SK-N-SH treated with all-trans-retinoic acid at 6 μM for 48 hours (cell line): ENCODE measurements at regions not wholly inside any gene's neighbourhood (a gene's known extent, or its start where the extent isn't known, plus 50 kb on each side); places are given as distances from the start of the nearest gene placed in this dataset.

Experiments used
- ATAC-seq: fragments of 200-7000 bp; cut with Tn5 transposase; 3 replicates; pipeline ENCODE4 v1.9.1; 2020; ENCODE audit warnings: mild to moderate bottlenecking, moderate library complexity
- BACH2 ChIP-seq: fragments of 250-450 bp; sonication (Bioruptor Pico); IDR thresholded peaks from 2 replicates; pipeline ENCODE4 v1.9.0; 2021; ENCODE audit warnings: mild to moderate bottlenecking, borderline replicate concordance
- CSDC2 ChIP-seq: fragments of 250-450 bp; sonication (Bioruptor Pico); IDR thresholded peaks from 2 replicates; pipeline ENCODE4 v1.5.0; 2020; ENCODE audit warnings: mild to moderate bottlenecking, moderate library complexity
- GLIS3 ChIP-seq: fragments of 250-450 bp; sonication (Bioruptor Pico); IDR thresholded peaks from 2 replicates; pipeline ENCODE4 v1.5.0; 2020; ENCODE audit warnings: mild to moderate bottlenecking, moderate library complexity
- ISL1 ChIP-seq: fragments of 250-450 bp; sonication (Bioruptor Pico); IDR thresholded peaks from 2 replicates; pipeline ENCODE4 v2.1.2; 2022; ENCODE audit warnings: mild to moderate bottlenecking, moderate library complexity
- OSR1 ChIP-seq: fragments of 250-450 bp; sonication (Bioruptor Pico); IDR thresholded peaks from 2 replicates; pipeline ENCODE4 v1.8.0; 2022; ENCODE audit warnings: moderate library complexity, mild to moderate bottlenecking, inconsistent platforms
- PPARA ChIP-seq: fragments of 250-450 bp; sonication (Bioruptor Pico); IDR thresholded peaks from 2 replicates; pipeline ENCODE4 v1.5.0; 2020; ENCODE audit warnings: mild to moderate bottlenecking, borderline replicate concordance
- RARB ChIP-seq: fragments of 250-450 bp; sonication (Bioruptor Pico); IDR thresholded peaks from 2 replicates; pipeline ENCODE4 v1.8.0; 2021; ENCODE audit warnings: mild to moderate bottlenecking, moderate library complexity
- SNAI2 ChIP-seq: fragments of 250-450 bp; sonication (Bioruptor Pico); IDR thresholded peaks from 2 replicates; pipeline ENCODE4 v1.5.0; 2020; ENCODE audit warnings: mild to moderate bottlenecking, moderate library complexity
- TCF4 ChIP-seq: fragments of 250-450 bp; sonication (Bioruptor Pico); IDR thresholded peaks from 2 replicates; pipeline ENCODE4 v1.8.0; 2021; ENCODE audit warnings: mild to moderate bottlenecking, moderate library complexity, borderline replicate concordance
- TOX ChIP-seq: fragments of 250-450 bp; sonication (Bioruptor Pico); IDR thresholded peaks from 2 replicates; pipeline ENCODE4 v1.8.0; 2021; ENCODE audit warnings: mild to moderate bottlenecking, moderate library complexity, borderline replicate concordance
- ZC3H10 ChIP-seq: fragments of 250-450 bp; sonication (Bioruptor Pico); IDR thresholded peaks from 2 replicates; pipeline ENCODE4 v1.5.1; 2021; ENCODE audit warnings: mild to moderate bottlenecking, moderate library complexity
- ZFP3 ChIP-seq: fragments of 250-450 bp; sonication (Bioruptor Pico); IDR thresholded peaks from 2 replicates; pipeline ENCODE4 v1.5.0; 2020; ENCODE audit warnings: mild to moderate bottlenecking, moderate library complexity
- ZFP30 ChIP-seq: fragments of 450-650 bp; formaldehyde crosslinking; IDR thresholded peaks from 2 replicates; pipeline ENCODE4 v1.5.0; 2022; ENCODE audit warnings: mild to moderate bottlenecking, moderate library complexity
- ZNF565 ChIP-seq: fragments of 450-650 bp; formaldehyde crosslinking; conservative IDR thresholded peaks from 2 replicates; pipeline ENCODE4 v1.5.0; 2020; ENCODE audit warnings: low read depth, mild to moderate bottlenecking, moderate library complexity
- ZNF70 ChIP-seq: fragments of 450-650 bp; formaldehyde crosslinking; IDR thresholded peaks from 2 replicates; pipeline ENCODE4 v1.5.0; 2020; ENCODE audit warnings: mild to moderate bottlenecking, moderate library complexity
- ZNF8 ChIP-seq: fragments of 450-650 bp; formaldehyde crosslinking; IDR thresholded peaks from 2 replicates; pipeline ENCODE4 v1.5.0; 2020; ENCODE audit warnings: mild to moderate bottlenecking, moderate library complexity
- TF ChIP-seq, protein P1 (sequence below): fragments of 250-450 bp; sonication (Bioruptor Pico); IDR thresholded peaks from 2 replicates; pipeline ENCODE4 v1.5.1; 2020; ENCODE audit warnings: low read depth, mild to moderate bottlenecking, moderate library complexity
- TF ChIP-seq, protein P2 (sequence below): fragments of 250-450 bp; sonication (Bioruptor Pico); IDR thresholded peaks from 2 replicates; pipeline ENCODE4 v1.8.0; 2020; ENCODE audit warnings: mild to moderate bottlenecking, moderate library complexity, borderline replicate concordance
- TF ChIP-seq, protein P3 (sequence below): fragments of 250-450 bp; sonication (Bioruptor Pico); IDR thresholded peaks from 2 replicates; pipeline ENCODE4 v1.5.1; 2021; ENCODE audit warnings: mild to moderate bottlenecking, moderate library complexity
- TF ChIP-seq, protein P4 (sequence below): fragments of 250-450 bp; sonication (Bioruptor Pico); IDR thresholded peaks from 2 replicates; pipeline ENCODE4 v1.8.0; 2021; ENCODE audit warnings: low read depth, mild to moderate bottlenecking, moderate library complexity, borderline replicate concordance
- TF ChIP-seq, protein P5 (sequence below): fragments of 250-450 bp; sonication (Bioruptor Pico); IDR thresholded peaks from 2 replicates; pipeline ENCODE4 v1.5.0; 2020; ENCODE audit warnings: mild to moderate bottlenecking, moderate library complexity

DNA sequence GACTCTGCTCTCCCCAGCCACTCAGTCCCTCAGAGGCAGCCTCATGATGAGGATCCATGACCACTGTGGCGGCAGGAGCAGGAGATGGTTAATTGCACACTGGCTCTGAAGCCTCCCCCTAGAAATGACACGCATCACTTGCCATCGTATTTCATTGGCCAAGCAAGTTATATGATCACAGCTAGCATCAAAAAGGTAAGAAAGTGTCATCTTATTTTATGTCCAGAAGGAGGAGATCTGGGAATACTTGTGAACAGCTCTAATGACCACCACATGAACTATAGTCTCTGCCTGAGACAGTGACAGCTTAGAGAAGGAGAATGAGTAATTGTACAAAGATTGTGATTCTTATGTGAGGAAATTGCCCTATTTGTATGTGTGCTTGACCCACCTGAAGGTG is 363.4 kb downstream of the NUAK1 start:
- TF ChIP-seq, protein P1, sequence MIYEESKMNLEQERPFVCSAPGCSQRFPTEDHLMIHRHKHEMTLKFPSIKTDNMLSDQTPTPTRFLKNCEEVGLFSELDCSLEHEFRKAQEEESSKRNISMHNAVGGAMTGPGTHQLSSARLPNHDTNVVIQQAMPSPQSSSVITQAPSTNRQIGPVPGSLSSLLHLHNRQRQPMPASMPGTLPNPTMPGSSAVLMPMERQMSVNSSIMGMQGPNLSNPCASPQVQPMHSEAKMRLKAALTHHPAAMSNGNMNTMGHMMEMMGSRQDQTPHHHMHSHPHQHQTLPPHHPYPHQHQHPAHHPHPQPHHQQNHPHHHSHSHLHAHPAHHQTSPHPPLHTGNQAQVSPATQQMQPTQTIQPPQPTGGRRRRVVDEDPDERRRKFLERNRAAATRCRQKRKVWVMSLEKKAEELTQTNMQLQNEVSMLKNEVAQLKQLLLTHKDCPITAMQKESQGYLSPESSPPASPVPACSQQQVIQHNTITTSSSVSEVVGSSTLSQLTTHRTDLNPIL (CRISPR knock-in tag): no peak
- no peak for TF ChIP-seq GLIS3 (CRISPR knock-in tag)
- TF ChIP-seq, protein P2, sequence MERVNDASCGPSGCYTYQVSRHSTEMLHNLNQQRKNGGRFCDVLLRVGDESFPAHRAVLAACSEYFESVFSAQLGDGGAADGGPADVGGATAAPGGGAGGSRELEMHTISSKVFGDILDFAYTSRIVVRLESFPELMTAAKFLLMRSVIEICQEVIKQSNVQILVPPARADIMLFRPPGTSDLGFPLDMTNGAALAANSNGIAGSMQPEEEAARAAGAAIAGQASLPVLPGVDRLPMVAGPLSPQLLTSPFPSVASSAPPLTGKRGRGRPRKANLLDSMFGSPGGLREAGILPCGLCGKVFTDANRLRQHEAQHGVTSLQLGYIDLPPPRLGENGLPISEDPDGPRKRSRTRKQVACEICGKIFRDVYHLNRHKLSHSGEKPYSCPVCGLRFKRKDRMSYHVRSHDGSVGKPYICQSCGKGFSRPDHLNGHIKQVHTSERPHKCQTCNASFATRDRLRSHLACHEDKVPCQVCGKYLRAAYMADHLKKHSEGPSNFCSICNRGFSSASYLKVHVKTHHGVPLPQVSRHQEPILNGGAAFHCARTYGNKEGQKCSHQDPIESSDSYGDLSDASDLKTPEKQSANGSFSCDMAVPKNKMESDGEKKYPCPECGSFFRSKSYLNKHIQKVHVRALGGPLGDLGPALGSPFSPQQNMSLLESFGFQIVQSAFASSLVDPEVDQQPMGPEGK (CRISPR knock-in tag): no peak
- TF ChIP-seq, protein P3, sequence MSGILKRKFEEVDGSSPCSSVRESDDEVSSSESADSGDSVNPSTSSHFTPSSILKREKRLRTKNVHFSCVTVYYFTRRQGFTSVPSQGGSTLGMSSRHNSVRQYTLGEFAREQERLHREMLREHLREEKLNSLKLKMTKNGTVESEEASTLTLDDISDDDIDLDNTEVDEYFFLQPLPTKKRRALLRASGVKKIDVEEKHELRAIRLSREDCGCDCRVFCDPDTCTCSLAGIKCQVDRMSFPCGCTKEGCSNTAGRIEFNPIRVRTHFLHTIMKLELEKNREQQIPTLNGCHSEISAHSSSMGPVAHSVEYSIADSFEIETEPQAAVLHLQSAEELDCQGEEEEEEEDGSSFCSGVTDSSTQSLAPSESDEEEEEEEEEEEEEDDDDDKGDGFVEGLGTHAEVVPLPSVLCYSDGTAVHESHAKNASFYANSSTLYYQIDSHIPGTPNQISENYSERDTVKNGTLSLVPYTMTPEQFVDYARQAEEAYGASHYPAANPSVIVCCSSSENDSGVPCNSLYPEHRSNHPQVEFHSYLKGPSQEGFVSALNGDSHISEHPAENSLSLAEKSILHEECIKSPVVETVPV (CRISPR knock-in tag): no peak
- TF ChIP-seq PPARA (CRISPR knock-in tag): no peak
- TF ChIP-seq OSR1 (CRISPR knock-in tag): no peak
- no peak for TF ChIP-seq ZNF565
- TF ChIP-seq, protein P4, sequence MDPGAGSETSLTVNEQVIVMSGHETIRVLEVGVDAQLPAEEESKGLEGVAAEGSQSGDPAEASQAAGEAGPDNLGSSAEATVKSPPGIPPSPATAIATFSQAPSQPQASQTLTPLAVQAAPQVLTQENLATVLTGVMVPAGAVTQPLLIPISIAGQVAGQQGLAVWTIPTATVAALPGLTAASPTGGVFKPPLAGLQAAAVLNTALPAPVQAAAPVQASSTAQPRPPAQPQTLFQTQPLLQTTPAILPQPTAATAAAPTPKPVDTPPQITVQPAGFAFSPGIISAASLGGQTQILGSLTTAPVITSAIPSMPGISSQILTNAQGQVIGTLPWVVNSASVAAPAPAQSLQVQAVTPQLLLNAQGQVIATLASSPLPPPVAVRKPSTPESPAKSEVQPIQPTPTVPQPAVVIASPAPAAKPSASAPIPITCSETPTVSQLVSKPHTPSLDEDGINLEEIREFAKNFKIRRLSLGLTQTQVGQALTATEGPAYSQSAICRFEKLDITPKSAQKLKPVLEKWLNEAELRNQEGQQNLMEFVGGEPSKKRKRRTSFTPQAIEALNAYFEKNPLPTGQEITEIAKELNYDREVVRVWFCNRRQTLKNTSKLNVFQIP: no peak
- no peak for TF ChIP-seq ZNF70 (CRISPR knock-in tag)
- no peak for TF ChIP-seq BACH2
- TF ChIP-seq TCF4 (CRISPR knock-in tag): no peak
- no peak for TF ChIP-seq TOX (CRISPR knock-in tag)
- no peak for TF ChIP-seq ZFP30 (CRISPR knock-in tag)
- TF ChIP-seq CSDC2 (CRISPR knock-in tag): no peak
- no peak for TF ChIP-seq RARB (CRISPR knock-in tag)
- TF ChIP-seq SNAI2 (CRISPR knock-in tag): no peak
- no peak for TF ChIP-seq ZNF8 (CRISPR knock-in tag)

DNA sequence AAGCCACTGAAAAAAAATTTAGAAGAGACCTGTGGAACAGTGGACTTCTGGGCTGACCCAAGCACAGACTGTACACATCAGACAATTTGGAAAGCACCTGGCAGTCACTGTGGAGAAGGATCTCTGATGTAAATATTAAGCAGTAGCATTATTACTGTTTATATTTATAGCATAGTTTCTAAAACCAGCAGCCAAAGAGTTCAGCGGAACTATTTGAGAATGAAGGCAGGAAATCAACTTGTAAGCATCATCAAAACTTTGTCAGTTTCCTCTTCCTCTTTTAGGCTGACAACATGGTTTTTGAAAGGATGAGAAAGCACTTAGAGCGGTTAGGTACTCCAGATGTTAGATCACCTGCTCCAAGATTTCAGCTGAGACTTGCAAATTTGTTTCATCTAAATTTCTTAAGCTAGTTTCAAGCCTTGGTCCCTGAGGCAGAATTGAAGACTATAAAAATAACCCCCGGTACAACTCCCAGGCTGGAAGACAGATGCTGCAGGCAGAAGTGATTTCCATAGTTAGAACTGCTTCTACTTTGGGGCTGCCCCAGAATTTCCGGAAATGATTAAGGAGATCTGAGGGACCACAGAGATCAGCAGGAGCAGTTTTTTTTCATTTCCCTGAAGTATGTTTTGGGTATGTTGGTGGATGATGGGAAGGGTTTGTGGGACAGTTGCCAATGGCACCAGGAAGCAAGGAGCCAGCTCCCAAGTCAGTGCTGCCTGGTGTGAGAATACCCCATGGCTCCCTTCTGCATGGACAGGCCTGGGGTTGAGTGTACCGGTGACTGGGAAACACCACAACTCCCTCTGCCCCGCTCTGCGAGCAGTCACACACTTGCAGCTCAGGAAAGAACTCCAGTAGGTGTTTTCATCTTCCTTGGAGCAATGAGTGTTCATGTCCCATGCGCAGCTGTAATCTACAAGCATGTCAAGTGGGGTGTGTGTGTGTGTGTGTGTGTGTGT is 354.5 kb downstream of the NUAK1 start:
- TF ChIP-seq TCF4 (CRISPR knock-in tag): no peak
- no peak for TF ChIP-seq TOX (CRISPR knock-in tag)
- TF ChIP-seq ISL1: no peak
- no peak for TF ChIP-seq CSDC2 (CRISPR knock-in tag)
- TF ChIP-seq ZFP3: no peak
- TF ChIP-seq ZC3H10 (CRISPR knock-in tag): no peak
- ATAC-seq: no peak

More for the DNA sequence above, 363.4 kb downstream of the NUAK1 start:
- ATAC-seq: peak; percentile 88

DNA sequence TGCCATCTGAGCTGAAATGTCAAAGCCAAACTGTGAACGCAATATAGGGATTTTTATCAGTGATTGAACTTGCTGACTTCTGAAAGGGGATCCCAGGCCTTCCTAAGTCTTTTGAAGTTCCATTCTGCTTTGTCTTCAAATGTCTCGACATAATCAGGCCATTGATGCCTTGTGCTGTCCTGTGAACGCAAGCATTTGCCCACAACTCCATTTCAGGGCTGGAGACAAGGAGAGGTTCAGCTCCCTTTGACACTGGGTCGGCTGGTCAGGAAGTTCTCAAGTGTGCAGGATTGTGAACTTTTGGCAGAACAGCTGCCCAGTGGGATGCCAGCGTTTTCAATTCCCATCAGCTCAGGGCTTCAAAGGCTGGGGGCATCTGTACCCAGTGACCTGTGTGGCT is 345.3 kb downstream of the NUAK1 start:
- TF ChIP-seq, protein P5, sequence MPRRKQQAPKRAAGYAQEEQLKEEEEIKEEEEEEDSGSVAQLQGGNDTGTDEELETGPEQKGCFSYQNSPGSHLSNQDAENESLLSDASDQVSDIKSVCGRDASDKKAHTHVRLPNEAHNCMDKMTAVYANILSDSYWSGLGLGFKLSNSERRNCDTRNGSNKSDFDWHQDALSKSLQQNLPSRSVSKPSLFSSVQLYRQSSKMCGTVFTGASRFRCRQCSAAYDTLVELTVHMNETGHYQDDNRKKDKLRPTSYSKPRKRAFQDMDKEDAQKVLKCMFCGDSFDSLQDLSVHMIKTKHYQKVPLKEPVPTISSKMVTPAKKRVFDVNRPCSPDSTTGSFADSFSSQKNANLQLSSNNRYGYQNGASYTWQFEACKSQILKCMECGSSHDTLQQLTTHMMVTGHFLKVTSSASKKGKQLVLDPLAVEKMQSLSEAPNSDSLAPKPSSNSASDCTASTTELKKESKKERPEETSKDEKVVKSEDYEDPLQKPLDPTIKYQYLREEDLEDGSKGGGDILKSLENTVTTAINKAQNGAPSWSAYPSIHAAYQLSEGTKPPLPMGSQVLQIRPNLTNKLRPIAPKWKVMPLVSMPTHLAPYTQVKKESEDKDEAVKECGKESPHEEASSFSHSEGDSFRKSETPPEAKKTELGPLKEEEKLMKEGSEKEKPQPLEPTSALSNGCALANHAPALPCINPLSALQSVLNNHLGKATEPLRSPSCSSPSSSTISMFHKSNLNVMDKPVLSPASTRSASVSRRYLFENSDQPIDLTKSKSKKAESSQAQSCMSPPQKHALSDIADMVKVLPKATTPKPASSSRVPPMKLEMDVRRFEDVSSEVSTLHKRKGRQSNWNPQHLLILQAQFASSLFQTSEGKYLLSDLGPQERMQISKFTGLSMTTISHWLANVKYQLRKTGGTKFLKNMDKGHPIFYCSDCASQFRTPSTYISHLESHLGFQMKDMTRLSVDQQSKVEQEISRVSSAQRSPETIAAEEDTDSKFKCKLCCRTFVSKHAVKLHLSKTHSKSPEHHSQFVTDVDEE (CRISPR knock-in tag): no peak
- no peak for TF ChIP-seq ZC3H10 (CRISPR knock-in tag)
- no peak for TF ChIP-seq BACH2
- no peak for TF ChIP-seq OSR1 (CRISPR knock-in tag)
- TF ChIP-seq PPARA (CRISPR knock-in tag): no peak
- TF ChIP-seq ZNF565: no peak
- no peak for TF ChIP-seq ZNF70 (CRISPR knock-in tag)
- TF ChIP-seq, protein P3 (CRISPR knock-in tag): no peak
- TF ChIP-seq ISL1: no peak
- TF ChIP-seq, protein P1 (CRISPR knock-in tag): no peak
- no peak for ATAC-seq
